ENCODE measurements at regions not wholly inside any gene's neighbourhood (a gene's known extent, or its start where the extent isn't known, plus 50 kb on each side); places are given as distances from the start of the nearest gene placed in this dataset.
A peak's percentile ranks its signal among the peaks of the same experiment; 100 is the strongest.

GRCh38 chr1:67599085-67599484 is 85.9 kb upstream of the GADD45A start:
- Histone ChIP-seq H3K4me1 (ENCODE audit: low read depth) (peaks cover 11% of the 10 kb centered on the region), H3K36me3 (no peaks in the 10 kb centered on the region), H3K9me3 (ENCODE audit: low read depth) (no peaks in the 10 kb centered on the region), H3K4me3 (no peak overlapping the region), H3K27me3 (no peaks in the 10 kb centered on the region), H3K27ac (no peak overlapping the region)
- peak; percentile 10 to 36 for DNase-seq (ENCODE audit: low read depth in 1 of 2, low spot score in 1 of 2)
- no peak for TF ChIP-seq CTCF (IDR thresholded peaks at IDR 0.05; ENCODE audit: low read depth, low read length)

- no peak for TF ChIP-seq CTCF (IDR thresholded peaks at IDR 0.05; ENCODE audit: low read depth, low read length)
- Histone ChIP-seq H3K27me3 (no peaks in the 10 kb centered on the region), H3K4me3 (no peak overlapping the region), H3K27ac (peak overlapping the region; percentile 52), H3K36me3 (no peaks in the 10 kb centered on the region), H3K9me3 (ENCODE audit: low read depth) (no peaks in the 10 kb centered on the region), H3K4me1 (ENCODE audit: low read depth) (peaks cover 25% of the 10 kb centered on the region)
- peak in 1 of 2 donors; percentile 55 for DNase-seq (ENCODE audit: low read depth in 1 of 2, low spot score in 1 of 2)
Observed at GRCh38 chr1:67601539-67601938, 83.5 kb upstream of the GADD45A start.

DNA sequence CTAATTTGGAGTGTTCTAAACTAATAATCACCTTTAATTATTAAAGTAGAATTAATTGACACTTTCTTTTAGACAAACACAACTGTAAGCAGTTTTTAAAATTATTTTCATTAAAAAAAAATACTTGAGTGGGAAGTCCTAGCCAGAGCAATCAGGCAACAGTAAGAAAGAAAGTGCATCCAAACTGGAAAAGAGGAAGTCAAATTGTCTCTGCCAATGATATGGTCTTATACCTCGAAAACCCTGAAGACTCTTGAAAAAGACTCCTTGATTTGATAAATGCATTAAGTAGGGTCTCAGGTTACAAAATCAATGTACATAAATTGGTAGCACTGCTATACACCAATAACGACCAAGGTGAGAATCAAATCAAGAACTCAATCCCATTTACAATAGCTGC is 83.0 kb upstream of the GADD45A start:
- no peaks in the 10 kb centered on the region for H3K27me3 ChIP-seq
- no peak overlapping the region for H3K4me3 ChIP-seq
- no peaks in the 10 kb centered on the region for H3K9me3 ChIP-seq (ENCODE audit: low read depth)
- peak overlapping the region; percentile 52 for H3K27ac ChIP-seq
- no peaks in the 10 kb centered on the region for H3K36me3 ChIP-seq
- no peak for DNase-seq (ENCODE audit: low read depth in 1 of 2, low spot score in 1 of 2)
- H3K4me1 ChIP-seq (ENCODE audit: low read depth): peaks cover 25% of the 10 kb centered on the region
- no peak for TF ChIP-seq CTCF (IDR thresholded peaks at IDR 0.05; ENCODE audit: low read depth, low read length)

GRCh38 chr1:67604778-67605177 is 80.2 kb upstream of the GADD45A start:
- no peaks in the 10 kb centered on the region for H3K9me3 ChIP-seq (ENCODE audit: low read depth)
- no peak for TF ChIP-seq CTCF (IDR thresholded peaks at IDR 0.05; ENCODE audit: low read depth, low read length)
- H3K27me3 ChIP-seq: no peaks in the 10 kb centered on the region
- H3K4me3 ChIP-seq: no peak overlapping the region
- H3K36me3 ChIP-seq: no peaks in the 10 kb centered on the region
- peak overlapping the region; percentile 31 for H3K27ac ChIP-seq
- DNase-seq (ENCODE audit: low read depth in 1 of 2, low spot score in 1 of 2): peak in 1 of 2 donors; percentile 32
- H3K4me1 ChIP-seq (ENCODE audit: low read depth): peaks cover 32% of the 10 kb centered on the region

DNA sequence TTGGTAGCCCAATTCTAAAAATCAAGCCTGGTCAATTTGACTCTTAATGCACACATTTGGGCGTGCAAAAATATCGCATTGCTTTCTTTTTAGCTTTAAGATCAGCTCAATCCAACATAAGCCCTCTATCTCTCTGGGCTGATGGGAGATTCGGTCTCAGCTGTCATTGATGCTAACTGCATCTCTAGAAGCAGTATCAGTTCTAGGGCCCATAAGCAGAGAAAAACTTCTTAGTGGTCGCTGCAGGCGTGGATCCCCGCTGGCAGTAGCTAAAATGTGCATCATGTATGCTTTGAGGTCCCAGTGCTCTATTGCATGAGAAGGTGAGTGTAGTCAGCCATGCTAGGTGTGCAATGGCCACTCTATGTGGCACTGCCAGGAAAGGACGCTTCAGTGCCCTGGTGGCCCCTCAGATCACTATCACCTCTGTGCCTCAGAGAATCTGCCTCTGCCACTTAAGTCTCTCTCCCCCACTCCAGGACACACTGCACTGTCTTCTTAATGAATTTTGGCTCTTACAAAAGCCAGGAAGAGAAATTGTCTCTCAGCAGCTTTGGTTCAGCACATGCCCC is 79.7 kb upstream of the GADD45A start:
- Histone ChIP-seq H3K9me3 (ENCODE audit: low read depth) (no peaks in the 10 kb centered on the region), H3K4me1 (ENCODE audit: low read depth) (peaks cover 32% of the 10 kb centered on the region), H3K27me3 (no peaks in the 10 kb centered on the region), H3K36me3 (no peaks in the 10 kb centered on the region), H3K27ac (peak overlapping the region; percentile 31), H3K4me3 (no peak overlapping the region)
- DNase-seq (ENCODE audit: low read depth in 1 of 2, low spot score in 1 of 2): peak in 1 of 2 donors; percentile 3
- TF ChIP-seq CTCF (IDR thresholded peaks at IDR 0.05; ENCODE audit: low read depth, low read length): no peak
